ENCODE measurements at regions not wholly inside any gene's neighbourhood (a gene's known extent, or its start where the extent isn't known, plus 50 kb on each side); places are given as distances from the start of the nearest gene placed in this dataset.

DNA sequence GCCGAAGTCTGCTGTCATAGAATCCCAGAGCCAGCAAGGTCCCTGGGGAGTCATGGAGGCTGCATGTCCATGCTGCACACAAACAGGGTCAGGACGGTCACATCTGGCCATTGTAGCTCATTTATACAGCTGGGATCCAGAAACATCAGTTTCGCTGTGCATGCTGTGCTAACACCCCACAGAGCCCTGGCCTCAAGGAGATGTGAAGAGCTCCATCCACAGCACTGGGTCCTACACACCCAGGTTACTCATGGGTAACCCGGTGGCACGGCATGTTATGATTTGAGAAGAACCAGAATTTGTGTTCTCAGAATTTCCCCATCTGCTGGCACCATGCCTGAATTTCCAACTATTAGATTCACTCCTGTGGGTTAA, 146.3 kb upstream of the ARHGAP20 start:
- no peaks in the 10 kb centered on the region for H3K4me1 Mint-ChIP-seq (ENCODE audit: unreplicated experiment)
- H3K4me3 Mint-ChIP-seq (ENCODE audit: unreplicated experiment): no peak overlapping the region
- H3K27ac Mint-ChIP-seq (ENCODE audit: unreplicated experiment): no peak overlapping the region
- DNase-seq (ENCODE audit: low spot score): no peak
- no peaks in the 10 kb centered on the region for H3K36me3 Mint-ChIP-seq (ENCODE audit: low read depth, unreplicated experiment)
- no peaks in the 10 kb centered on the region for H3K9me3 Mint-ChIP-seq (ENCODE audit: unreplicated experiment)
- TF ChIP-seq, protein P1, sequence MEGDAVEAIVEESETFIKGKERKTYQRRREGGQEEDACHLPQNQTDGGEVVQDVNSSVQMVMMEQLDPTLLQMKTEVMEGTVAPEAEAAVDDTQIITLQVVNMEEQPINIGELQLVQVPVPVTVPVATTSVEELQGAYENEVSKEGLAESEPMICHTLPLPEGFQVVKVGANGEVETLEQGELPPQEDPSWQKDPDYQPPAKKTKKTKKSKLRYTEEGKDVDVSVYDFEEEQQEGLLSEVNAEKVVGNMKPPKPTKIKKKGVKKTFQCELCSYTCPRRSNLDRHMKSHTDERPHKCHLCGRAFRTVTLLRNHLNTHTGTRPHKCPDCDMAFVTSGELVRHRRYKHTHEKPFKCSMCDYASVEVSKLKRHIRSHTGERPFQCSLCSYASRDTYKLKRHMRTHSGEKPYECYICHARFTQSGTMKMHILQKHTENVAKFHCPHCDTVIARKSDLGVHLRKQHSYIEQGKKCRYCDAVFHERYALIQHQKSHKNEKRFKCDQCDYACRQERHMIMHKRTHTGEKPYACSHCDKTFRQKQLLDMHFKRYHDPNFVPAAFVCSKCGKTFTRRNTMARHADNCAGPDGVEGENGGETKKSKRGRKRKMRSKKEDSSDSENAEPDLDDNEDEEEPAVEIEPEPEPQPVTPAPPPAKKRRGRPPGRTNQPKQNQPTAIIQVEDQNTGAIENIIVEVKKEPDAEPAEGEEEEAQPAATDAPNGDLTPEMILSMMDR (IDR thresholded peaks at IDR 0.05; ENCODE audit: unreplicated experiment): no peak
- H3K27me3 Mint-ChIP-seq (ENCODE audit: unreplicated experiment): peaks cover 1% of the 10 kb centered on the region

DNA sequence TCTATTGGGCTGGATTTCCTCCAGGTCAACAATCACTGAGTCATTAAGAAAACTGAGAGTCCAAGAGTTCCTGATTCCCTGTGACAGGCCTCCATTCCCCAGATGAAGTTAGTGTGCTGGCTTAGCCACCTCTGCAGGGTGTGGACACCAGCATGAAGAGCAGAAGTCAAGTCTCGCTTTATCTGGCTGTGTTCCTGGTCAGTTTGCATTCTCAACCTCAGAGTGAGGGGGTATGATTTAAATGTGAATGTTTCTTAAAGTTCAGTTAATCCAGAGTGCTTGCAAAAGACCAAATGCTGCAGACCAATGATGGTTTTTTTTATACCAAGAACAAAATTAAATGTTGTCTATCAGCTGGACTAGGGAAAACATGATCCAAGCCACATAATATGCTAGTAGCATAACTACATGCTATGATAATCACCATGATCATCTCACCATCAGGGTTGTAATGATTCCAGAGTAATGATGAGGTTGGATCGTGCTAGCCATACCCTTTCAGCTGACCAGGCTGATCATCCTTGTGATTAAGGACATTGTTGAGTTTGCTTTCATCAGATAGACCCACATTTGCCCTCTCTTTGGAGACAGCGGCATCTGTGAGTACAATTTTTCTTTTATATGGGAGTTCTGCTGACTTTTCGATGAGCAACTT, 145.8 kb upstream of the ARHGAP20 start:
- no peaks in the 10 kb centered on the region for H3K36me3 Mint-ChIP-seq (ENCODE audit: low read depth, unreplicated experiment)
- no peaks in the 10 kb centered on the region for H3K9me3 Mint-ChIP-seq (ENCODE audit: unreplicated experiment)
- H3K4me3 Mint-ChIP-seq (ENCODE audit: unreplicated experiment): no peak overlapping the region
- no peak for DNase-seq (ENCODE audit: low spot score)
- peaks cover 1% of the 10 kb centered on the region for H3K27me3 Mint-ChIP-seq (ENCODE audit: unreplicated experiment)
- no peaks in the 10 kb centered on the region for H3K4me1 Mint-ChIP-seq (ENCODE audit: unreplicated experiment)
- TF ChIP-seq, protein P1 (IDR thresholded peaks at IDR 0.05; ENCODE audit: unreplicated experiment): no peak
- H3K27ac Mint-ChIP-seq (ENCODE audit: unreplicated experiment): no peak overlapping the region

DNA sequence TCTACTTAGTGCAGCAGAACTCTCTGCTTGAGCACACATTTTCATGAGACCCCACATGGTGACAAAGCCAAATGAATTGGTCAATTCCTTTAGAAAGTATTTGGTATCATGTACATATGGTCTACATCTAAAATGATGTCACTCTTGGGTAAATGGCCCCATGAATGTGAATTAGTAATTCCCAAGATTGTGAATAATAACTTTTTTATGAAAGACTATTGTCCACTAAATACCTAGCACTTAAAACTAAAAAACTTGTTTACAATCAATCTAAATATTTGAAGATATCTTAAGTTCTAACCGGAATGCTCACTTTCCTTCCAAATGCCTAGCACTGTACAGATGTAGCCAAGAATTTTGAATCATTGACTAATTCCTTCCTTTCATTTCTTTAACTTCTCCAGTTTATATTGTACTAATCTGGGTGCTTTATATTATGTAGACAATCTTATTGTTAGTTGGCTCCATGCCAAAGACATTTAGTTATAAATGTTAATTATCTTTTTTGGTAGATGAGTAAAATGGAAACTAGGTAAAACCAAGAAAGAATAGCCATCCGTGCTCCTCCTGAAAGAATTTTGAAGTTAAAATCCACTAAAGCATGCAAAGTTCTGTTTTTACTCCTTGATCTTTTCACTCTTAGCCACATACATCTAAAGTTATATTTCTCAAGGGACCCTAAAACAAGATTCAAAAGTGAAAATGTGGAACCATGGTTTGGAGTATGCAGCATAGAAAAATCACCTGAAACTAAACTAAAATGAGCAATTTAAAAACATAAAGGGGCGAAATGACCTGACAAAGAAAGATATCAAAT, 145.0 kb upstream of the ARHGAP20 start:
- H3K4me1 Mint-ChIP-seq (ENCODE audit: unreplicated experiment): no peaks in the 10 kb centered on the region
- TF ChIP-seq, protein P1 (IDR thresholded peaks at IDR 0.05; ENCODE audit: unreplicated experiment): no peak
- no peaks in the 10 kb centered on the region for H3K9me3 Mint-ChIP-seq (ENCODE audit: unreplicated experiment)
- no peak overlapping the region for H3K27ac Mint-ChIP-seq (ENCODE audit: unreplicated experiment)
- DNase-seq (ENCODE audit: low spot score): no peak
- H3K4me3 Mint-ChIP-seq (ENCODE audit: unreplicated experiment): no peak overlapping the region
- no peaks in the 10 kb centered on the region for H3K36me3 Mint-ChIP-seq (ENCODE audit: low read depth, unreplicated experiment)
- H3K27me3 Mint-ChIP-seq (ENCODE audit: unreplicated experiment): peaks cover 1% of the 10 kb centered on the region

DNA sequence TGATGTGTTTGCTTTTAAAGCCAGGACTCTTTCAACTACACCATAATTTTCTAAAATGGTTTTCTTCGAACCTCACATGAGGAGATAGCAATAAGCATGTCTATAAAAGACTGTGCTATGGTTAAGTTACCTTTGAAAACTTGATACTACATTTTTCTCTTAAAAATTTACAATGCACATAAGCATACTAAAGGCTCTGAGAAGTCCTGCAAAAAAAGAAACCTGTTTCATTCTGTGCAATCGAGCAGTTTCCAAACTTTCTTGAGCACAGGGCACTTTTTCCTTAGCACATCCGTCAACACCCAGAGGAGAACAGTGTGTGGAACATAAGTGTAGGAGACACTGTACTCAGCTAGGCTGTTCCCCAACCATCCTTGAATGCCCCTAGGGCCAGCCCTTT, 144.1 kb upstream of the ARHGAP20 start:
- TF ChIP-seq, protein P1 (IDR thresholded peaks at IDR 0.05; ENCODE audit: unreplicated experiment): no peak
- Mint-ChIP-seq H3K9me3 (ENCODE audit: unreplicated experiment) (no peaks in the 10 kb centered on the region), H3K36me3 (ENCODE audit: low read depth, unreplicated experiment) (no peaks in the 10 kb centered on the region)

DNA sequence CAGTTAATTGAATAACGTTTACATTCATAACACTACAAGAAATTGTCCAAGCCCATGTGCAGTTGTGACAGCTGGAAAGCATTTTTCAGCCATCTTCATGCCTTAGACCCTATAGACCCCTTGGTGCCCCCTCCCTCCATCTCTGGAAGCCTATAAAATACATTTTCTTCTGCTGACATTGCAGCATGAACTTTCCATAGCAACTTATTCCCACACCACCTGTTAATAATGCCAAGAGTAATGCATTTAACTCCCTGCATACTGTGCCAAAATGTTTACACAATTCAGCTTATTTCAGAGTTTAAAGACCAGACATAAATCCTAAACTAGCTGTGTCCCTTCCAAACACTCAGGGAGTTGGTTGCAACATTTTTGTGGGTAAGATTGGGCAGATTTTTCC, 143.0 kb upstream of the ARHGAP20 start:
- Mint-ChIP-seq H3K9me3 (ENCODE audit: unreplicated experiment) (no peaks in the 10 kb centered on the region), H3K4me3 (ENCODE audit: unreplicated experiment) (no peak overlapping the region), H3K27ac (ENCODE audit: unreplicated experiment) (no peak overlapping the region), H3K27me3 (ENCODE audit: unreplicated experiment) (peaks cover 1% of the 10 kb centered on the region), H3K4me1 (ENCODE audit: unreplicated experiment) (no peaks in the 10 kb centered on the region), H3K36me3 (ENCODE audit: low read depth, unreplicated experiment) (no peaks in the 10 kb centered on the region)
- TF ChIP-seq, protein P1 (IDR thresholded peaks at IDR 0.05; ENCODE audit: unreplicated experiment): no peak
- no peak for DNase-seq (ENCODE audit: low spot score)

More for the DNA sequence above, 144.1 kb upstream of the ARHGAP20 start:
- H3K4me1 Mint-ChIP-seq (ENCODE audit: unreplicated experiment): no peaks in the 10 kb centered on the region
- no peak overlapping the region for H3K4me3 Mint-ChIP-seq (ENCODE audit: unreplicated experiment)
- H3K27ac Mint-ChIP-seq (ENCODE audit: unreplicated experiment): no peak overlapping the region
- no peak for DNase-seq (ENCODE audit: low spot score)
- H3K27me3 Mint-ChIP-seq (ENCODE audit: unreplicated experiment): peaks cover 1% of the 10 kb centered on the region
